ENCODE measurements at regions not wholly inside any gene's neighbourhood (a gene's known extent, or its start where the extent isn't known, plus 50 kb on each side); places are given as distances from the start of the nearest gene placed in this dataset.

DNA sequence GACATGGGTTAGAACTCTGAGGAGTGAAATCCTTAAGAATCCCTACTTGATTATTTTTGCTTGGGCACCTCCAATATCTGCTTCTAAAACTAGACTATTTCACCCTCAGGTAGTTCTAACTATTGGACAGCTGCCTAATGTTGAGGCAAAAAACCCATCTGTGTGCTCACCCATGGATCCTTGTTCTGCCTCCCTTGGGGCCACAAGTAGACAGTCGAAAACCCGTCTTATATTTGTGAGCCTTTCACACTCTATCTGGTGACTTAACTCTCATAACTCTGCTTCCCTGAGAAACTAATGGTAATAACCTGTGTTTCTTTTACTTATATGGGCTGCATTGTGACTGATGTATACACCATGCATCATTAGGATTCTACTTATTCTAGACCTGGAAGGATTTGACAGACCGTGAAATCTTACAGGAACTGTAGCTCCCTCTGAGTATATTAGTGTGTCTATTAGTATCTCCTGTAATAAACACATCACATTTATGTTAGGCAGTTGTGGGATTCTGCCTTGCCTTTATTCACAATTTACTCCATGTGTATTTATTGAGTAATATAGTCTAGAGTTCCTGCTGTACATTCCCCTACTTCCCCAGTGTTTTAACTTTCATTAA is 94.6 kb upstream of the SGCD start:
- DNase-seq = no peak

DNA sequence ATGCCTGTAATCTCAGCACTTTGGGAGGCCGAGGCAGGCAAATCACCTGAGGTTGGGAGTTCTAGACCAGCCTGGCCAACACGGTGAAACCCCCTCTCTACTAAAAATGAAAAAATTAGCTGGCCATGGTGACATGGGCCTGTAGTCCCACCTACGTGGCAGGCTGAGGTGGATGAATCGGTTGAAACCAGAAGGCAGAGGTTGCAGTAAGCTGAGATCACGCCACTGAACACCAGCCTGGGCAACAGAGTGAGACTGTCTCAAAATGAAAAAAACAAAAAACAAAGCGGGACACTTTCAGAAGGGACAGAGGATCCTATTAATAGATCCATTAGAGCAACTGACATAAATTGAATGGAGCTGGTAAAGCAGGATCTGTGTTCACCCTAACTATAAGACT is 89.6 kb upstream of the SGCD start:
- DNase-seq = no peak

DNA sequence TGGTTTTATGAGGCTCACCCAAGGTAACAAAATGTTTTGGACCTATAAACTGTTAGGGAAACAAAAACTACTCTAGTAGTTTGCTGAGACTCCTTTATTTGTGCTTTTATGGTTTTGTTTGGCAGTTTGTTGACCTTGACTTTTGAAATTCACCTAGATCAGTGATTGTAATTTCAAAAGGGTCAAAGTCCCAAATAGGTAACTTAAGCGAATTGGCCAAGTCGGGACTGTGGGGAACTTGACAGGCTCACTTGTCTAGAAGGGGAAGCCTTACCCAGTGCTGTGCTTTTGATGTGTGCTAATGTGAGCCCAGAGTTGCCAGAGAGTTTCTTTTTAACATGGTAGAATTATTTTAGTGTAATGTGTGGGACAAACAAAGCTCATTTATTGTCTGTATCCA is 87.2 kb upstream of the SGCD start:
- no peak for DNase-seq

DNA sequence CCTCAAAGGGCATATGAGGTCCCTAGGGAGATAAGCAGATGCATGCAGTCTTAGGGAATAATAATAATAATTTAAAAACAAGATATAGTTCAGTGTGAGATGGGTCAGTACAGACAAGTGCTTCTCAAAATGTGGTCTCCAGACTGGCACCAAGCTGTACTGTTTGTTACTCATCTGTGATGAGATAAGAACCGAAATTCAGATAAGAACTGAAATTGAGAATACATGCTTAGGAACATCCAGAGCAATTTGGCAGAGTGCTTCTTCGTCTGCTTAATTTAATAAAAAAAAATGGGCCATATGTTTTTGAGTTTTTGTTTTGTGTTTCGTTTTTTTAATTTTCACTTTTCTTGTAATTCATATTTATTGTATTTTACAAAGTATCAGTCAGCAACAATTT is 86.5 kb upstream of the SGCD start:
- DNase-seq = no peak

DNA sequence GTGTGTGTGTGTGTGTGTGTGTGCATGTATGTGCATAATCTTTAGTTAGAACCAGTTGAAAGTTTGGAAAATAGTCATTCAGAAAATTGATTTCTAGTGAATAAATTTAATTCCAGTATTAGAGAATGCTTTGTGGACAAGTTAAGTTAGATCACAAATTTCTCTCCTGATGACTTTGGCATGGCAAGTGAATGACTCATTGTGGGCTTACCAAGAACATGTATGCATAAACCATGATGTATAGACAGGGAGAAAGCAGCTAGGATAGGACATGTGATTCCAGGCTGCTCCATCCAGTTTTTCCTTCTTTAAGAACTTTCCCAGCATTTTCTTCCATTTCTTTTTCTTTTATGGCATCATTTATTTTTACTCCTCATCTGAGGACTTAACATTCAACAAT is 85.7 kb upstream of the SGCD start:
- no peak for DNase-seq

DNA sequence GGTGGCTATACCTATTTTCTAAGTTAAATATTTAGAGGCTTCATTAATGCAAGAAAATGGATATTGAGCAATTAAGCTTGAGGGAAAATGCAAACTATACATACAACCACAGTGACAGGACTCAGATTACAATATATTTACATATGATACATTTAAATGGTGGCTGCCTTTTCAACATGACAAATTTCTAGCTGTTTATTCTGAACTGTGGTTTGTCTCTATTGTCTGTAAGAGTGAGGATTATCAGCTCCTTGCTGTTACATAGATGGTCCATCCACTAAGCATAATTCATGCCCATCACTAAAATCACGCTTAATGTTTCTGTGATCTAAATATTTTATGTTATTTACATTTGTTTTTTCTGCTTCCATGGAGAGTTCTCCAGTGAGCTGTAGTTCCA is 81.1 kb upstream of the SGCD start:
- no peak for DNase-seq

DNA sequence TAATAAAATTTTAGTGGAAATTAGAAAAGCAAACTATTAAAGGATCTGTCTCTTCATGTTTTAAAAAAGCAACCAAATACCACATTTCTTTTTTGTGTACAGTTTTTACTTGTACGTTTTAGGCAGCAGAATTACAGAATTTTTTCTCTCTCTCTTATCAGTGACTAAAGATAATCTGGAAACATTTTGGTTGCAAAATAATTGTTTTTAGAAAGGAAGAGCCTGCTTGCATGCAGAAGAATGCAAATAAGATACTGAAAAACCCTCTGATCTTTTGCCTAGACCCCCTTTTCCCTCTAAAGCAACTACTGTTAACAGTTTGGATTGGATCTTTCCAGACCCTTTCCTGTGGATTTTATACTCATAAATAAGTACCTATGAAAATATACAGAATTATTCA is 75.9 kb upstream of the SGCD start:
- no peak for DNase-seq

DNA sequence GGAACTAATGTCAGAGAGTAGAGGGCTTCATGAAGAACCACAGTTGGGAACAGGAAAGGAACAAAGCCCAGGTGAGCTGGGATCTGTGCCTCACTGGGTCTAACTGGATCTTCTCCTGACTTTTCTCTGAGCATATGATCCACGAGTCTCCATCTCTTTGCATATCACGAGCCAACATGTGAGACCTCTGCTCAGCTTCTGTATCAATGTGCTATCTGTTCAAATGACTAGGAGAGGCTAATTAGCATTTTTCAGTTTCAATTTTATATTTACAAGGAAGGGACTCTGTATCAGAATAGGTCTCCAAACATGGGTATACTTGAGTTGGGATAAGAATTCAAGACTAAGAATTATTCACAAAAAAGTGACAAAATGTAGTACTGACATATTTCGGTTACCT is 73.8 kb upstream of the SGCD start:
- no peak for DNase-seq

DNA sequence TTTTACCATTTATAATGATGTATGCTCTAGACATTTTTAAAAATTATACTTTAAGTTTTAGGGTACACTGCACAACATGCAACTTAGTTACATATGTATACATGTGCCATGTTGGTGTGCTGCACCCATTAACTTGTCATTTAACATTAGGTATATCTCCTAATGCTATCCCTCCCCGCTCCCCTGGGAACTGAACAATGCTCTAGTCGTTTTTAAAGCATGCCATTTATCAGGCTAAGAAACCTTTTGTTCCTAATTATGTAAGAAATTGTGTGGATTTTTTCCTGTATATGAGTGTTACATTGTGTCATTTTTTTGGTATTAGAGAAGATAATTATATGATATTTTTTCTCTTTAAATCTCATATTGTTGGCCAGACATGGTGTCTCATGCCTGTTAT is 72.8 kb upstream of the SGCD start:
- DNase-seq = no peak

DNA sequence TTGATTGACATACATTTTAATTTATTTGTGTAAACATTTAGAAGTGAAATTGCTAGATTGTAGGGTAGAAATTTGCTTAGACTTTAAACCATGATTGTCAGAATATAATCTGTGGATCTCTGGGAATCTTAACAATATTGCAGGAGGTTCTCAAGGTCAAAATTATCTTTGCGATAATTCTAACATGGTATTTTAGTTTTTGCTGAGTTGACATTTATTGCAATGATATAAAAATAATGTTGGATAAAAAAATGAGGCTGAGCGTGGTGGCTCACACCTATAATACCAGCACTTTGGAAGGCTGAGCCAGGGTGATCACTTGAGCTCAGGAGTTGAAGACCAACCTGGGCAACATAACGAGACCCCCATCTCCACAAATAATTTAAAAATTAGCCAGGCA is 70.3 kb upstream of the SGCD start:
- no peak for DNase-seq

DNA sequence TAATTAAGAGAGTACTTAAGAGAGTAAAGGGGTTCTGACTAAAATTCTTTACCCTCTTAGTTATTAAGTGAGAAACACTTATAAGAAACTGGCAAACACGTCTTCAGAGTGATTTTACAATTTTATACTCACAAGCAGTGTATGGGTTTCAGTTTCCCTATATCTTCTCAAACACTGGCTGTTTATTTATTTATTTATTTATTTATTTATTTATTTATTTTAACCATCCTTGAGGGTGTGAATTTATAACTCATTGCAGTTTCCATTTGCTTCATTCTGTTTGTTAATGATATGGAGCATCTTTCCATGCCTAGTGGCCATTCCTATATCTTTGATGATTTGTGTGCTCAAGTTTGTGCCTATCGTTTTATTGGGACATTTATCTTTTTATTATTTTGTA is 68.0 kb upstream of the SGCD start:
- DNase-seq = no peak

DNA sequence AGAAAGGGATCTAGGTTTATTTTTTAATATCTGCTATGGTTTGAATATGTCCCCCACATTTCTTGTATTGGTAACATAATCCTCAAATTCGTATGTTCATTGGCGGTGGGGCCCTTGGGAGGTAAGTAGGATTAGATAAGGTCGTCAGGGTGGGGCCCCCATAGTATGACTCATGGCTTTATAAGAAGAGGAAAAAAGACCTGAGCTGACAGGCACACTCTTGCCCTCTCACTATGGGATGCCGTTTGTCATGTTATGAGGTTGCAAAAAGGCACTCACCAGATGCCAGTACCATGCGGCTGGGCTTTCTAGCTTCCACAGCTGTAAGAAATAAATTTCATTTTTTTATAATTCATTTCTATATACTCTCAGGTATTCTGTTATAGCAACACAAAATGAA is 67.3 kb upstream of the SGCD start:
- no peak for DNase-seq

DNA sequence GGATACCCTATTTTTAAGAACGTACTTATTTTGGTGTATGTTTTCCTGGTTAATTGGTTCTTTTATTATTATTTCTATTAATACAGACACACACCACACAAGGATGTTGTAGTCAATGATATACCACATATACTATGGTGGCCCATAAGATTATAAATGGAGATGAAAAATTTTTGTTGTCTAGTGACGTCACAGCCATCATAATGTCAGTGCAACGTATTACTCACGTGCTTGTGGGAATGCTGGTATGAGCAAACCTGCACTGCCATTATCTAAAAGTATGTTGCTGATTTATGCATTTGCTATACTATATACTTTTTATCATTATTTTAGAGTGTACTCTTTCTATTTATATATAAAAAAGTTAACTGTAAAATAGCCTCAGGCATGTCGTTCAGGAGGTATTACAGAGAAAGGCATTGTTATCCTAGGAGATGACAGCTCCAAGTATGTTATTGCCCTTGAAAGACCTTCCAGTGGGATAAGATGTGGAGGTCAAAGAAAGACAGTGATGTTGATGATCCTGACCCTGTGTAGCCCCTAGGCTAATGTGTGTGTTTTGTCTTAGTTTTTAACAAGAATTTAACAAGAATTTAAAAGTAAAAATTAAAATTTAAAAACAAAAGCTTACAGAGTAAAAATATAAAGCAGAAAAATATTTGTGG is 65.6 kb upstream of the SGCD start:
- DNase-seq = no peak

DNA sequence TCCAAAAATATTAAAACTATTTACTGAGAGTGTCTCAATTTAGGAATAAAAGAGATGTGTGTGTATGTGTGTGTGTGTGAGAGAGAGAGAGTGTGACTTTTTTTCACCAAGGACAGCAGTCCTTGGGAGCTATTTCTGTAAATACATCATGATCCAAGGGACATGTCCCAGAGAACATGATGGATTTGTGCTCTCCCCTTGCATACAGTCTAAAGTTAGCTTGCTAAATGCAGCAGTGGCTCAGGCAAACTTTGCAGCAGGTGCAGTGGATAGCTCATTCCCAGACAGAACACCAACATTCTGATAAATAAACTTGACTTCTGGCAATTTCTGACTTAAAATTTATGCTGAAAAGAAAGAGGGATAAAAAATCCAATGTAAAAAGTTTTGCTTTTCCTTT is 55.4 kb upstream of the SGCD start:
- no peak for DNase-seq

DNA sequence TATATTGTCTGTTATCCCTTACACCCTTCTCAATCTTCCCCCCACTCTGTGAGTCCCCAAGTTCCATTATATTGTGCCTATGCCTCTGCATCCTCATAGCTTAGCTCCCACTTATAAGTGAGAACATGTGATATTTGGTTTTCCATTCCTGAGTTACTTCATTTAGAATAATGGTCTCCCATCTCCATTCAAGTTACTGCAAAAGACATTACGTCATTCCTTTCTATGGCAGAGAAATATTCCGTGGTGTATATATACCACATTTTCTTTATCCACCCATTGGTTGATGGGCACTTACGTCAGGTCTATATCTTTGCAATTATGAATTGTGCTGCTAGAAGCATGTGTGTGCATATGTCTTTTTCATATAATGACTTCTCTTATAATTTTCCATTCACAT is 54.8 kb upstream of the SGCD start:
- no peak for DNase-seq

DNA sequence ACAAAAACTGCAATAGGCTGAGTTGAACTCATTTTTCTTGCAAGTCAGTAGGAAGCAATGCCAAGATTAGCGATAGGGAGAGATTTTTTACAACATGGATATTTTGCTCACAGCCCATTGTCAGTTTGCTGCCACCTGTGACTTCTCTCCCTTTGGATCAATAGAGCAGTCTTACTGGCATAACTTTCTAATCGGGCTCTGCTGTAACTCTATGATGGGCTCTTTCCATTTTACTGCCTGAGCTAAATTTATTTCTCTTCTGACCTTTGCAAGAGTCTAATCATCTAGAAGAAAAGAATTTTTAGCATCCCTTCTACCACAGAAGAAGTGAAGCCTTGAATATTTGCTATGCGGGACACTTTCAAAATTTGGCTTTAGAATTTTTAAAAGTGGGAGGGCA is 53.6 kb upstream of the SGCD start:
- no peak for DNase-seq

DNA sequence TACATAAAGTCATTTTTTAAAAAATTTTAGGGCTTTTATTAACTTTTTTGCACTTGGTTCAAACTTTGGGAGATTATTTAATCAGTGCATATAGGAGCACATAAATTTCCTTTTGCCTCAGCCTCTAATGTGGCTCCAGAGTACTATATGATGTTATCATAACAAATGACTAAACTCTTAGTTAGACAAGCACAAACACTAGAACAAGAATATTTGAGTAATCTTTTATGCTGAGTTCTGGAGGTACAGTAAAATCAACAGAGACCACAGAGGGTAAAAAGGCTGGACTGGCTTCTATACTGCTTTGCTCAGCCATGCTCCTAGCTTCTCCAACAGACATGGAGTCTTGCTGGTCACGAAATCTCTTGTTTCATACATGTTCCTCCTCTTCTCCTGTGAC is 52.5 kb upstream of the SGCD start:
- DNase-seq = no peak

Data from CD4-positive, alpha-beta T cell treated with Interleukin-17A for 1 hour (primary cell).